Keratinocyte (primary cell): ENCODE measurements at regions not wholly inside any gene's neighbourhood (a gene's known extent, or its start where the extent isn't known, plus 50 kb on each side); places are given as distances from the start of the nearest gene placed in this dataset.

Experiments used
- EZH2 ChIP-seq: IDR thresholded peaks from one replicate; pipeline ENCODE4 v1.6.1; 2012; ENCODE audit warnings: inconsistent platforms, mild to moderate bottlenecking, low read length, moderate library complexity
- TF ChIP-seq, protein P1 (sequence below), 3 experiments: IDR thresholded peaks in 1 of 3; conservative IDR thresholded peaks in 1 of 3; optimal IDR thresholded peaks in 1 of 3; 2 replicates in 2 of 3; 3 replicates in 1 of 3; pipeline versions ENCODE3 to v1.5.1; 2011; ENCODE audit warnings: low read length in 3 of 3, mild to moderate bottlenecking in 3 of 3, moderate library complexity in 2 of 3, control low read depth in 1 of 3, inconsistent platforms in 1 of 3; ENCODE audit not compliant: insufficient read depth in 2 of 3; ENCODE audit errors: extremely low read depth in 1 of 3

DNA sequence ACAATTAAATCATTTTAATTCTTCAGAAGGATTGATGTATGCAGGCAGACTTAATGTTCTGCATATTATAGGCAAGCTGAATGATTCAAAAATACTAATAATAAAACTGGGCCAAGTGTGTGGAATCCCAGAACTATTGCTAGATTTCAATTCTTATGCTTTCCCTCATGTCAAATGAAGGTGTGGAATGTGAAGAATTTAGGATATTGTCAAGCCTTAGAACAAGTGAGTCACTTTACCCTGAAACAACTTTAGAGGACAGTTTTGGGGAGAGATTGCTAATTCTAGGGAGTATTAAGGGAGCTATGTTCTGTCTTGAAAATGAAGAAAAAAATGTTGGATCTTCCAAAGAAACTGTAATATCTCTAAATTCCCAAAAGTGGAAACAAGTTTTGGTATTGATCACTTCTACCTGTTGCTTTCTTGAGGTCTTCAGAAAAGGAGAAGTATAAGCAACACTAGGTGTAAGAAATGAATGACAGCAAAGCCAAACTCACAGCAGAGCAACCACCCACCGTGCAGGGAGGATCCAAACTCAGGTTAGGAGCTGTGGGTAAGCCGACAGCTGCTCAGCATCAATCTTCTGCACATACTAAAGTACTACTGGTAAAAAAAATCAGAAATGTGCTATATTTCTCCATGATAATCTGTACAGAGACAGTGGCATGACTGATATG is 818.1 kb downstream of the SLC4A3 start:
- TF ChIP-seq, protein P1, sequence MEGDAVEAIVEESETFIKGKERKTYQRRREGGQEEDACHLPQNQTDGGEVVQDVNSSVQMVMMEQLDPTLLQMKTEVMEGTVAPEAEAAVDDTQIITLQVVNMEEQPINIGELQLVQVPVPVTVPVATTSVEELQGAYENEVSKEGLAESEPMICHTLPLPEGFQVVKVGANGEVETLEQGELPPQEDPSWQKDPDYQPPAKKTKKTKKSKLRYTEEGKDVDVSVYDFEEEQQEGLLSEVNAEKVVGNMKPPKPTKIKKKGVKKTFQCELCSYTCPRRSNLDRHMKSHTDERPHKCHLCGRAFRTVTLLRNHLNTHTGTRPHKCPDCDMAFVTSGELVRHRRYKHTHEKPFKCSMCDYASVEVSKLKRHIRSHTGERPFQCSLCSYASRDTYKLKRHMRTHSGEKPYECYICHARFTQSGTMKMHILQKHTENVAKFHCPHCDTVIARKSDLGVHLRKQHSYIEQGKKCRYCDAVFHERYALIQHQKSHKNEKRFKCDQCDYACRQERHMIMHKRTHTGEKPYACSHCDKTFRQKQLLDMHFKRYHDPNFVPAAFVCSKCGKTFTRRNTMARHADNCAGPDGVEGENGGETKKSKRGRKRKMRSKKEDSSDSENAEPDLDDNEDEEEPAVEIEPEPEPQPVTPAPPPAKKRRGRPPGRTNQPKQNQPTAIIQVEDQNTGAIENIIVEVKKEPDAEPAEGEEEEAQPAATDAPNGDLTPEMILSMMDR (optimal IDR thresholded peaks at IDR 0.05 in 1 of 3, IDR thresholded peaks at IDR 0.05 in 1 of 3, conservative IDR thresholded peaks at IDR 0.05 in 1 of 3; ENCODE audit: extremely low read depth in 1 of 3, insufficient read depth in 2 of 3, low read length in 3 of 3), result no peak
- no peak for TF ChIP-seq EZH2
